Limb (tissue), 2 donors: ENCODE measurements at regions not wholly inside any gene's neighbourhood (a gene's known extent, or its start where the extent isn't known, plus 50 kb on each side); places are given as distances from the start of the nearest gene placed in this dataset.

Experiments
- DNase-seq, 2 donors: peaks; one replicate each; pipeline ENCODE4 v3.0.0-alpha.2; 2016; ENCODE audit errors: extremely low spot score in 2 of 2

GRCh38 chr2:120497261-120497977 is 151.5 kb downstream of the INHBB start:
- DNase-seq, result no peak

GRCh38 chr2:120498121-120498520 is 152.2 kb downstream of the INHBB start:
- DNase-seq, result no peak

GRCh38 chr2:120498576-120499394 is 152.8 kb downstream of the INHBB start:
- no peak for DNase-seq

- no peak for DNase-seq
These were observed 154.0 kb downstream of the INHBB start for GRCh38 chr2:120499784-120500495.

GRCh38 chr2:120501591-120501990 is 155.7 kb downstream of the INHBB start:
- no peak for DNase-seq

GRCh38 chr2:120502357-120502756 is 156.4 kb downstream of the INHBB start:
- DNase-seq, result no peak

- no peak for DNase-seq
These were observed 156.8 kb downstream of the INHBB start for GRCh38 chr2:120502761-120503160.

- no peak for DNase-seq
These were observed 157.4 kb downstream of the INHBB start for GRCh38 chr2:120503206-120503792.

GRCh38 chr2:120503793-120504571 is 158.0 kb downstream of the INHBB start:
- DNase-seq, result no peak

- DNase-seq, result no peak
These were observed 159.2 kb downstream of the INHBB start for GRCh38 chr2:120504936-120505705.

GRCh38 chr2:120508567-120509041 is 162.7 kb downstream of the INHBB start:
- no peak for DNase-seq

GRCh38 chr2:120509213-120509815 is 163.4 kb downstream of the INHBB start:
- DNase-seq, result no peak

- no peak for DNase-seq
These were observed 164.2 kb downstream of the INHBB start for GRCh38 chr2:120509991-120510735.

- no peak for DNase-seq
These were observed 164.9 kb downstream of the INHBB start for GRCh38 chr2:120510751-120511395.

GRCh38 chr2:120511536-120511935 is 165.6 kb downstream of the INHBB start:
- peak in 1 of 2 donors; percentile 57 for DNase-seq

- DNase-seq, result no peak
These were observed 166.2 kb downstream of the INHBB start for GRCh38 chr2:120511947-120512710.

- no peak for DNase-seq
These were observed 167.9 kb downstream of the INHBB start for GRCh38 chr2:120513776-120514357.
